Forelimb muscle (tissue), 1 donor: ENCODE measurements at regions not wholly inside any gene's neighbourhood (a gene's known extent, or its start where the extent isn't known, plus 50 kb on each side); places are given as distances from the start of the nearest gene placed in this dataset.

ENCODE experiments used
- DNase-seq: peaks from one replicate; pipeline ENCODE4 v3.0.0-alpha.2; 2013; ENCODE audit warnings: low read depth

GRCh38 chr1:228920831-228921230 is 185.6 kb downstream of the RHOU start:
- no peak for DNase-seq

DNA sequence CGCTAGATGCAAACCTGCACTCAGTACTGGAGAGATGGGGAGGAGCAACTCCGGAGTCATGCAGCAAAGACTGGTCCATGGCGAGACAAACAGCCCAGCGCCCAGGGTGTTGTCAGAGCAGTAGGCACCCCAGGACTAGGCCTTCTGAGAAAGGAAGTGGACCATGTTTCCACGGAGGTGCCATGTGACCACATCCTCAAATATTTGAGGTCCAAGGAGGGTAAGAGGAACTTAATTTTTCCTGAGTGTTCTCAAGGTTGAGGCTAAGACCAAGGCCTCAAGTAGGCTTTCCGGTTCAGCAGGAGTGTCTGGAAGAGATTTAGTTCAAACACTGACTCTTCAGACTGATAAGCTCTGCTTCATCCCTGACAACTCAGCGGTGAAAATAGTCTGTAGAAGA is 186.2 kb downstream of the RHOU start:
- DNase-seq = no peak

DNA sequence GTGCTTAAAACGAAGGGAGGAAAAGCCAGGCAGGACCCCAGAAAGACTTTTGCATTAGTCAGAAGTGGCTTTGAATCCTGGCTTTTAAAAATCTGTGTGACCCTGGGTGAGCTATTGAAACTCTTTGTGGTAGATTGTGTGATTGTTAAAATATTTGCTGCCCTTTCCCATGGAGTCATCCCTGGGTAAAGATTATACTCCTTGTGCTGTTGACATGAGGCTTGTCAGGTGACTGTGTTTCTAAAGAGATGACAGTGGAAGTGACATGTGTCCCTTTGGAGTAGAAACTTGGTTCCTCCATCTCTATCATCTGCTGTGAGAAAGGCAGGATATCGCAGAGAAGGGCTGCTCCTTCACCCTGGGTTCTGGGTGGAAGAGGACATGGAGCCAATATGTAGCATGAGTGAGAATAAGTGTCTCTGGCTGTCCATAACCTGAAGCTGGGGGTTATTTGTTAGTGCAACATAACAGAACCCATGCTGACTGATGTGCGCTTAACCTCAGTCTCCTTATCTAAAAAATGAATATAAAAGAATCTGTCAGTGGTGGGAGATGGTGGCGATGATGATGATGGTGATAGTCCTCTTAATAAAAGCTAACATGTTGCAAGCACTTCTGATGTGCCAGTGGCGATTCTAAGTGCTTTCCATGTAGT is 187.6 kb downstream of the RHOU start:
- DNase-seq = no peak

- DNase-seq = no peak
Observed at GRCh38 chr1:228923973-228924686, 188.9 kb downstream of the RHOU start.

- DNase-seq = no peak
Observed at GRCh38 chr1:228925691-228926090, 190.4 kb downstream of the RHOU start.

DNA sequence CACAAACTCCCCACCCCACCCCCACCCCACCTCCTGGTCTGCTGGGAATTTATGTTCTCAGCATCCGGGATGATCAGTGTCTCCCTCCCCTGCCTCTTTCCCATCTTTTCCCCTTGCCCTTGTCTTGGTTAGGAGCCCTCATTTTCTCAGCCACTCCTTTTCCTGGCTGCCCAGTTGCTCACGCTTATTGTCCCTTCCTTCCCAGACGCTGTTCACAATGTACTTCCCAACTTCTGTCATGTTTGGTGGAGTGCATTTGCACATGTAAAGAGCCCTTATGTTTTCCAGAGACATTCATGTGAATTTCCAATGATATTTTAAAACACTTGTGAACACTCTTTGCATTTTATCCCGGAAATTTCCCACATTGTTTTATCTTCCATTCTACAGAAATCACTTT is 192.1 kb downstream of the RHOU start:
- DNase-seq = no peak

- no peak for DNase-seq
Observed at GRCh38 chr1:228927946-228928898, 192.9 kb downstream of the RHOU start.

- no peak for DNase-seq
Observed at GRCh38 chr1:228929476-228930027, 194.3 kb downstream of the RHOU start.

GRCh38 chr1:228930479-228930957 is 195.2 kb downstream of the RHOU start:
- no peak for DNase-seq

DNA sequence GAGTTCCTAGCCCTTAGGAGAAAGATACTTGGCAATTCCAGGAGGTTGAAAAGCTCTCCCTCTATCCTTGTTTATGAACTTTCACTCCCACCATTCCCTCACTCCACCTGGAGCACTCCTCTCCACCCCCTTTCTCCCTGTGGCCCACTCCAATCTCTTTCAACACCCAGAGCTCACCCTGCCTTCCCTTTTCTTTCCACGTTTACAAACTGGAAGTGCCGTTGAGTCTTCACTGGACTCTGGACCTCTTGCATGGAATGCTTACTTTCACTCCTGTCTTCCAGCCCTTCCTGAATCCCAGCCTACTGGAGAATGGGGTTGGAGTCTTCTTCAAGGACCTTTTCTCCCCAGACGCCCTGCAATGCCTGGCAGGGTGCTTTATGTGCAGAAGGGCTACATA is 198.5 kb downstream of the RHOU start:
- DNase-seq = no peak

DNA sequence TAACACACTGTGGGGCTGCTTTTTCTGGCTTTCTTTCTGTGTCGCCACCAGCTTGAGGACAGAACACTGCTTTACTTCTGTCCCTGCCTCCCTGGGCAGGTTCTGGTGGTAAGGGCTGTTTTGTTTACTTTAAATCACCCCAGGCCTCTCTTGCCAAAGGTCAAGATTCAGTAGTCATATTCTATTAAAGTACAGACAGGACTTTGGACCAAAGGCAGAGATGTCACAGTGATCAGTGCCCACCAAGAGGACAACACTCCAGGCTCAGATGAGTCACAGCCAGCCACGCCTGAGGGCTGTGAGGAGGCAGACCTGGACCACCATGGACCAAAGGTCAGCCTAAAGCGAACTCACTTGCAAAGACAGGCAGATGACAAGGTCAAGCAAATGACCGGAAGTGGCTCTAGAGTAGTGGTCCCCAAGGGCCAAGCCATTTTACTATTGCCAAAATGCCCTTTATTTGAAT is 200.0 kb downstream of the RHOU start:
- DNase-seq = no peak

DNA sequence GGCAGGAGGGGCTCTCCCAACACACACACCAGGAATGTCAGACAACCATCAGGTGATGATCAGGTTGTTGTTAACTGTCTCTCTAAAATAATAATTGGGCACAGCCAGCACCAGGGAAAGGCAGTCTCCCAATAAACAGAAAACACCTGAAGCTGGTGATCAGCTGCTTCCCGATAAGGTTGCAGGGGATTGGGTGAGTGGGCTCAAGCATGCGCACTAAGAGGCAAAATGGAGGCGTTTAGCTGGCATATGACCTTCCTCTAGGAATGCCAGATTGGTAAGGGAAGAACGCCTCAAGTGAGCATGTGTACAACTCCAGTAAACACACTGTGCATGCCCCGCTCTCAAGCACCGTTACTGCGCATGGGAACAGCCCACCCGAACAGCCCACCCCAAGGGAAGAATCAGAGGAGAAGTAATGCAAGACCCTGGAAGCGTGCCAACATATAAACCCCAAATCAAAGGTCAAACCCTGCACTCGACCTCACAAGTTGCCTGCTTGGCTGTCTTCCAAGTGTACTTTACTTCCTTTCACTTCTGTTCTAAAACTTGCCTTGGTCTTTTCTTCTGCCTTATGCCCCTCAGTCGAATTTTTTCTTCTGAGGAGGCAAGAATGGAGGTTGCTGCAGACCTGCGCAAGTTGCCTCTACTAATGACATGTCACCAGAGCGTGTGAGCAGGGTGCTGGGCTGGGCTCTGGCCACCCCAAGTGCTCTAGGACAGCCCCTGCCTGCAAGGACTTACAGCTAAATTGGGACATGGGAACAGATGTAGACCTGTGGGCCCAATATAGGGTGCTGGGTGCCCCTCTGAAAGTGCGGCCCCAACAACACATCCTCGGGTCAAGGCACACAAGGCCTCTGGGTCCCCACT is 200.8 kb downstream of the RHOU start:
- DNase-seq = no peak

DNA sequence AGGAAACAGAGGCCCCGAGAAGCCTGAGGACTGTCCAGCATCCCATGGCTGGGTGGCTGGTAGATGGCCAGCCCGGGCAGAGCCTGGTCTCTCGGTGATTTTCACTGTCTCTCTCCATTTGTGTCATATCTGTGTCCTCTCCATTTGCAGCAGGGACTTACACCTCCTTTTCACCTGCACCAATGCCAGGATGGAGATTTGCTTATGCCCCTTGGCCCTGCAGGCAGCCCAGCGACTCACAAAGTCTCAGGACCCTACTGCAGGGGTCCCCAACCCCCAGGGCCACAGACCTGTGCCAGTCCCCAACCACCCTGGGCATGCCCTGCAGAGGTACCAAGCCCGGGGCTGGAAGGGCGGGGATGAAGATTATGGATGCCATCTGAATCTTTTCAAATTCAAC is 201.6 kb downstream of the RHOU start:
- no peak for DNase-seq

DNA sequence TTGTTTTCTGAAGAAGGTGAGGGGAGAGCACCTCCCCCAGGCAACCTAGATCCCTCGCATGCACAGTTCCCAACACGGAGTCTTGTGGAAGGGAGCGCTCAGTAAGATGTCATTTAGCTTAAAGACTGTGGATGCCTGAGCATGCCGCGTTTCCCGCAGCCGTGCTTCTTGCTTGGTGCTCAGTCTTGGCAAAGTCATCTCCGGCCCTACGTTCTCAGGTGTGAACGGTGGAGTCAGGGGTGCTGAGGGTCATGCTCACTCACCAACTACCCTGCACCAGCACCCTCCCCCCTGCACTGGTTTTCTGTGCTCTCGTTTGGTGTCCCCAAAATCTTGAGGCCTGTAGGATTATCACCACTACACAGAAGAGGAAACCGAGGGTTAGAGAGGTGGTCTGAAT is 202.1 kb downstream of the RHOU start:
- DNase-seq = no peak

- no peak for DNase-seq
Observed at GRCh38 chr1:228937851-228938536, 202.7 kb downstream of the RHOU start.

DNA sequence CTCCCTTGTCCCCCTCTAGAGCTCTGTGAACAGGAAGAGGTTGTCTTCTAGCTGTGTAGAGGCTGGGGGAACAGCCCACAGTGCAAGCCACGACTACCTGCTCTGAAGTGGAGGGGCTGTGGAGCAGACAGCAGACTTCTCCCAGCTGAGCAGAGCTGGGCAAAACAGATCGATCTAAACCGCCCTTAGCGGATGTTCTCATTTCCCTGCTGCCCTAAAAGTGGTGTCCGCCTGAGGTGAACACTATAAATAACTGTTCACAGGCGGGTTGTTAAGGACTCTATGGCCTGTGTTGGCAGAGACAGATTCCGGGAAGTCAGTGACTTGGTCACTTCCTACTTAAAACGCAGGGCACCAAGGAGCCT is 203.2 kb downstream of the RHOU start:
- peak; percentile 31 for DNase-seq

DNA sequence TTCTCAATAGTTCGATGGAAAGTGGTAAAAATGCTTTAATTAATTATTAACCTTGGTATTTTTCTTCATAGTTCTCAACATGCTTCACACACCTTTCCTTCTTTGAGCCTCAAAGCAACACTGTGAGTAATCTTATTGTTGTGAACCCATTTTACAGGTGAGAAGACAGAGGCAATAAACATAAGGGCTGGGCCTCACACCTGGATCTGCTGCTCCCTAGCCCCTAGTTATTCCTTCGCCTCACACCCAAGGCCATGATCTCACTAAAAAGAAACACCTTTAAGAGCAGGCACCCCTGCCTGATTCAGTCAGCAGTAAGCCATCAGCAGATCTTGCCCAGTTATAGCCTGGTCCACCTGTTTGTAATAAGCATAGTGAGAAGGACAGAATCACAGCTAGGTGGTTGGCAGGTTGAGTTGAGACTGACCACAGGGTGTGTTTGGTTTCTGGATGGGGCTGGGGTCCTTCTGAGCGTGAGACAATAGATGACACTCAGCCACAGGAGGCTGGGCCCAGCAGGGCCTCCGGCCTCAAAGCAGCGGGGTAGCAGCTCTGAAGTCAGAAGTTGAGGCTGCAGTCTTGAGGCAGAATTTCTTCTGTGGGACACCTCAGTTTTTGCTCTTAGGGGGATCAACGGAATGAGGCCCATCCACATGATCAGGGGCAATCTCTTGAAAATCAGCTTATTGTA is 203.9 kb downstream of the RHOU start:
- DNase-seq = no peak

- DNase-seq = no peak
Observed at GRCh38 chr1:228939881-228940392, 204.7 kb downstream of the RHOU start.

DNA sequence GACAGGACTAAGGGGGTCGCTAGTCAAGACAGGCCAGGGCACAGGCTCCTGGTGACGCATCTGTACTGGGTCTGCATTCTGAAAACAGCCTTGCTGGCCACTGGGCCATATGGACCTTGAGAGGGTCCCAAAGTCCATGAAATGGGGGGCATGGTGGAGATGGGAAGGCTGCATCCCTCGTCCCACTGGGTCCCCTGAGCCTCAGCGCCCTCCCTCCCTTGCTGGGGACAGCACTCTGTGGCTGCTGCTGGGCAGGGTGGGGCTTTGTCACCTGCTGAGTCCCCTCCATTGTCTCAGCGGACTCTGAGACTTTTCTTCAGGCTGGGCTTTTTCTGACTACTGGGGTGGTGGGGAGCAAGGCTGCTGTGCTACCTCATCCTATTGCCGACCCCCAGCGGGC is 205.2 kb downstream of the RHOU start:
- no peak for DNase-seq

GRCh38 chr1:228940926-228941325 is 205.6 kb downstream of the RHOU start:
- no peak for DNase-seq
